Bronchial epithelial cell (primary cell): ENCODE measurements at regions not wholly inside any gene's neighbourhood (a gene's known extent, or its start where the extent isn't known, plus 50 kb on each side); places are given as distances from the start of the nearest gene placed in this dataset.
A peak's percentile ranks its signal among the peaks of the same experiment; 100 is the strongest.

Experiments
- DNase-seq: peaks from one replicate; pipeline ENCODE4 v3.0.0-alpha.2; 2010; ENCODE audit warnings: low read depth
- FAIRE-seq: peaks from 2 replicates; lab custom pipeline; 2011; peaks lifted over from hg19 to GRCh38; lab: Jason Lieb, UNC
- H3K27me3 ChIP-seq: 2 replicates; pipeline ENCODE4 v1.5.1; 2011; ENCODE audit warnings: low read length; ENCODE audit not compliant: control insufficient read depth, insufficient read depth
- H3K36me3 ChIP-seq: 2 replicates; pipeline ENCODE4 v1.5.1; 2011; ENCODE audit warnings: low read length; ENCODE audit not compliant: control insufficient read depth, insufficient read depth
- H3K4me3 ChIP-seq: 2 replicates; pipeline ENCODE4 v1.5.1; 2011; ENCODE audit warnings: mild to moderate bottlenecking, low read depth, low read length, control low read depth
- TF ChIP-seq, protein P1 (sequence below): IDR thresholded peaks from 2 replicates; pipeline ENCODE4 v1.5.1; 2011; ENCODE audit warnings: mild to moderate bottlenecking, moderate library complexity, low read length, control low read depth, inconsistent platforms; ENCODE audit not compliant: insufficient read depth, severe bottlenecking

- no peak for DNase-seq
- FAIRE-seq = no peak
- Histone ChIP-seq H3K36me3 (no peaks in the 10 kb centered on the region), H3K4me3 (no peak overlapping the region), H3K27me3 (no peaks in the 10 kb centered on the region)
- TF ChIP-seq, protein P1, sequence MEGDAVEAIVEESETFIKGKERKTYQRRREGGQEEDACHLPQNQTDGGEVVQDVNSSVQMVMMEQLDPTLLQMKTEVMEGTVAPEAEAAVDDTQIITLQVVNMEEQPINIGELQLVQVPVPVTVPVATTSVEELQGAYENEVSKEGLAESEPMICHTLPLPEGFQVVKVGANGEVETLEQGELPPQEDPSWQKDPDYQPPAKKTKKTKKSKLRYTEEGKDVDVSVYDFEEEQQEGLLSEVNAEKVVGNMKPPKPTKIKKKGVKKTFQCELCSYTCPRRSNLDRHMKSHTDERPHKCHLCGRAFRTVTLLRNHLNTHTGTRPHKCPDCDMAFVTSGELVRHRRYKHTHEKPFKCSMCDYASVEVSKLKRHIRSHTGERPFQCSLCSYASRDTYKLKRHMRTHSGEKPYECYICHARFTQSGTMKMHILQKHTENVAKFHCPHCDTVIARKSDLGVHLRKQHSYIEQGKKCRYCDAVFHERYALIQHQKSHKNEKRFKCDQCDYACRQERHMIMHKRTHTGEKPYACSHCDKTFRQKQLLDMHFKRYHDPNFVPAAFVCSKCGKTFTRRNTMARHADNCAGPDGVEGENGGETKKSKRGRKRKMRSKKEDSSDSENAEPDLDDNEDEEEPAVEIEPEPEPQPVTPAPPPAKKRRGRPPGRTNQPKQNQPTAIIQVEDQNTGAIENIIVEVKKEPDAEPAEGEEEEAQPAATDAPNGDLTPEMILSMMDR = no peak
Observed at GRCh38 chr3:117580806-117581205, 871.2 kb downstream of the TUSC7 start.

- no peak for FAIRE-seq
Observed at GRCh38 chr3:117586161-117586560, 876.6 kb downstream of the TUSC7 start.

GRCh38 chr3:117587416-117587815 lies 877.8 kb downstream of the TUSC7 start:
- DNase-seq (no peak), FAIRE-seq (no peak)
- Histone ChIP-seq H3K27me3 (no peaks in the 10 kb centered on the region), H3K36me3 (no peaks in the 10 kb centered on the region), H3K4me3 (no peak overlapping the region)
- TF ChIP-seq, protein P1 = no peak

More at GRCh38 chr3:117586161-117586560, 876.6 kb downstream of the TUSC7 start:
- TF ChIP-seq, protein P1 = no peak
- H3K27me3 ChIP-seq = no peaks in the 10 kb centered on the region
- DNase-seq = no peak
- H3K36me3 ChIP-seq = no peaks in the 10 kb centered on the region
- no peak overlapping the region for H3K4me3 ChIP-seq

GRCh38 chr3:117589454-117589853 lies 879.9 kb downstream of the TUSC7 start:
- H3K4me3 ChIP-seq = no peak overlapping the region
- FAIRE-seq = no peak
- TF ChIP-seq, protein P1 = no peak

DNA sequence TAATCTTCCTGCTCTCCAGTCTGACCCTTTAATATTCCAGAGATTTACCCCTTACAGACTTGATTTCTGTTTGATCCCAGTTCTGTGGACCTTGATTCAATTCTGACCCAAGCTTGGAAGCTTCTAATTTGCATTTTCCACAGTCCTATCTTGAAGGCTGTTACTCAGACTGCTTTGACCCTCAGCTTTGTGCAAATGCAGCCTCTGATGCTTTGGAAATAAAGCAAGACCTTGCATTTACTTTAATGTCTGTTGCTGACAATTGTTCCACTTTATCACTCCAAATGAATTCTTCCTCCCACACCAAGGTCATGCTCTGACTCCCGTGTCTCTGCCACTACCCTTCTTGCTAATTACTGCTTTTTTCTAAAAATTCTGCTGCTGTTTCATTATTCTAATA lies 886.0 kb downstream of the TUSC7 start:
- TF ChIP-seq, protein P1 = no peak
- FAIRE-seq = no peak
- DNase-seq = no peak
- no peaks in the 10 kb centered on the region for H3K36me3 ChIP-seq
- no peaks in the 10 kb centered on the region for H3K27me3 ChIP-seq
- H3K4me3 ChIP-seq = no peak overlapping the region

More at GRCh38 chr3:117589454-117589853, 879.9 kb downstream of the TUSC7 start:
- Histone ChIP-seq H3K27me3 (no peaks in the 10 kb centered on the region), H3K36me3 (no peaks in the 10 kb centered on the region)
- DNase-seq = peak; percentile 2

DNA sequence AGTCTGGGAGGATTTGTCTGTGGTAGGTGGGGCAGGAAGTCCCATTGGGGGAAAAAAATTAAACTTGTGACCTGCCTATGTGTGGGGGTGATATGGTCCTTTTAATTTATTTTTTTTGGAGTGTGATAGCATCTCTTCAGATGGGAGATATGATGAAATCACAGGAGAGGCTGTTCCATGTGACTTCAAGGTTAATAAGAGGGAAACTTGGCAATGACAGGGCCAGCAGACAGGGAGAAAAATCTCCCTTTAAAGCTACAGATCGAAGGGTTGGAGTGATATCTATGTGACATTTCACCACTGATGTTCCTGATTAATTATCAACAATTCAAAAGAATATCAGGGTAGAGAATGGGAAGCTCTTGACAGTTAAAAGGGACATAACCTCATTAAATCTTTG lies 886.9 kb downstream of the TUSC7 start:
- Histone ChIP-seq H3K4me3 (no peak overlapping the region), H3K36me3 (no peaks in the 10 kb centered on the region), H3K27me3 (no peaks in the 10 kb centered on the region)
- DNase-seq = no peak
- TF ChIP-seq, protein P1 = no peak
- FAIRE-seq = no peak
